GM19328 (cell line): ENCODE measurements at regions not wholly inside any gene's neighbourhood (a gene's known extent, or its start where the extent isn't known, plus 50 kb on each side); places are given as distances from the start of the nearest gene placed in this dataset.

Experiments
- ATAC-seq: cut with Tn5 transposase; IDR thresholded peaks from one replicate; pipeline ENCODE4 v1.9.1; 2021; ENCODE audit warnings: mild to moderate bottlenecking, moderate library complexity; ENCODE audit not compliant: unreplicated experiment

- ATAC-seq, result no peak
Observed at GRCh38 chr4:152117520-152117919, 356.7 kb upstream of the GATB start.

DNA sequence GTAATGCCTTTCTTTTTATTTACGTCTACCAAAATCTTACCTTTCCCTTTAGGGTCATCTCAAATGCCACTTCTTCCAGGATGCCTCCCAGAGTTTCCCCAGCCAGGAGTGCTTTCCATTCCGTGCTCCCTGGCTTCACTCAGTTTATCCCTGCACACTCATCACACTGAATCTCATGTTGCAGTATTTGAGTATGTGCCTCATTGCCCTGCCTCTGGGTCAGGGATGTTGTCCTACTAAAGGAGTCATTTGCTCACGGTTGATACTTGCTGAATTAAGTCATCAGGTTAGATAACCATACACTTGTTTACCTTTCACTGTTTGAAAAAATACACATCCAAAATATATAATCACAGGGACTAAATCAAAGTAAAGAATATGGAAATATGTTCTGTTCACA, 356.2 kb upstream of the GATB start:
- no peak for ATAC-seq

- no peak for ATAC-seq
Observed at GRCh38 chr4:152115794-152116193, 355.0 kb upstream of the GATB start.

GRCh38 chr4:152115118-152115517, 354.3 kb upstream of the GATB start:
- ATAC-seq, result no peak

- no peak for ATAC-seq
Observed at GRCh38 chr4:152114562-152114961, 353.8 kb upstream of the GATB start.

DNA sequence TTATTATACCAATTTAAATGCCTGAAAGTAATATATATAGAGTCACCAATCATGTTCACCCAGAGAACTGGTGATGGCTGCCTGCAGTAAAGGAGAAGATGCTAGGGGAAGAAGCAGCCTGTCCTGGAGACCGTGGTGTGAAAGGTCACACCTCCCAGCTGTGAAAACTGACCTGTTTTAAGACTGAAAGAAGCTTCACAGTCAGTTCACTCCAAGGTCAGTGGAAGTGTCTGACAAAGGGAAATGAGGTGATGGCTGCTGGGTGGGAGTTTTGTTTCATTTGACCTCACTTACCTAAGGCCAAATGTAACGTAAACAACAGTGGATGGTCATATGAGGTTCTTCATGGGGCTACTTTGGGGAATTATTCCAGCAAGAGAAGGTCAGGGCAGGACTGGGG, 352.1 kb upstream of the GATB start:
- ATAC-seq, result no peak

- no peak for ATAC-seq
Observed at GRCh38 chr4:152112190-152112589, 351.4 kb upstream of the GATB start.

GRCh38 chr4:152110780-152111179, 350.0 kb upstream of the GATB start:
- ATAC-seq, result no peak

DNA sequence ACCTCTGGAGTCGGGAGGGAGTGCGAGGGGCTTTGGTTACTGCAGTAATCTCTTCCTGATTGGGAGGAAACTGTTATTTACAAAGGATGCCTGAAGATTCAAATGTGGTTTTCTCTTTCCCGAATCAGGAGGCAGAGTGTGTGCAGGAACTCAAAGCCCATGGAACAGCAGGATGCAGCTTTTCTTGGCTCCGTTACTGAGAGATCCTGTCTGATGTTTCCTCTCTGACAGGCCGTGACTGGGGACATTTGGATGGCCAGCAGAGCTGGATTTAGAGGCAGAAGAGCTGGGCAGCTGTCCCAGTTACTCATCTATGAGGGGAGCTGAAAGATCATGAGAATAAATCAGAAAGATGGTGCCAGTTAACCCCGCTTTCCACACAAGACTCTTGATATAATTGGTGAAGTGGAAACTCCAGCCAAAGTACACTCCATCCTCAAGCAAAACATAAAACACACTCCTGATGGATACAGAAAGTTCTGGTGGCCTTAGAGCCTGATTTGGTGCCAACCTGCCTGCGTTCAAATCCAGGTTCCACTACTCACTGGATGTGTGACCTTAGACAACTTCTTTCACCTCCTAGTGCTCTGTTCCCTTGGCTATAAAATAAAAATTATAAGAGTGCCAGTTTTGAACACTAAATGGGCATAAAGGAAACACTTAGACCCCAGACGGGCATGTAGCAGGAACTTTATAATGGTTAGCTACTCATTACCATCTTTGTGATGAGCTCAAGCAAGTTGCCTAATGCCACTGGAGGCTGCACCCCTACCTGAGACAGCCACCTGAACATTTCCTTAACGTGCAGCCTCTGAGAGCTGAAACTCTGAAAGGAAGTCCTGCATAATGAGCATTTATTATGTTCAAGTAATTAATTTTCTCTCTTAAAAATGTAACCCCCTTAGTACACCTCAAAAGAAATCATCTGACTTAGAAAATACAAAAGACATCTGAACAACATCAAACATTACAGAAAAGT, 349.0 kb upstream of the GATB start:
- ATAC-seq, result no peak

GRCh38 chr4:152107736-152108500, 347.1 kb upstream of the GATB start:
- ATAC-seq, result no peak

GRCh38 chr4:152106781-152107321, 346.0 kb upstream of the GATB start:
- no peak for ATAC-seq

GRCh38 chr4:152106113-152106763, 345.4 kb upstream of the GATB start:
- ATAC-seq, result no peak

GRCh38 chr4:152104901-152105357, 344.1 kb upstream of the GATB start:
- no peak for ATAC-seq

DNA sequence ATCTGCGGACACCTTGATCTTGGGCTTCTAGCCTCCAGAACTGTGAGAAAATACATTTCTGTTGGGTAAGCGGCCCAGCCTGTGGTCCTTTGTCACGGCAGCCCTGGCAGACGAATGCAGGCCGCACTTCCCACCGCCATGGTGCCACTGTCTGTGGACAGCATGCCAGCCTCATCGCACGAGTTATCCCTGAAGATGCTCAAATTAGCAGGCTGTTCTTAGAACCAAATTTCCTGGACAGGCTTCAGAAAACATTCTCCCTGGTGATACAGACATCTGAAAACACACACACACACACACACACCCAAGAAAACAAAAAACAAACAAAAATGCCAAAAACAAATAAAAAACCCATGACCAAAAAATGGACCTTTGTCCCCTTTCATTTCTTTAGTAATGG, 343.5 kb upstream of the GATB start:
- no peak for ATAC-seq

DNA sequence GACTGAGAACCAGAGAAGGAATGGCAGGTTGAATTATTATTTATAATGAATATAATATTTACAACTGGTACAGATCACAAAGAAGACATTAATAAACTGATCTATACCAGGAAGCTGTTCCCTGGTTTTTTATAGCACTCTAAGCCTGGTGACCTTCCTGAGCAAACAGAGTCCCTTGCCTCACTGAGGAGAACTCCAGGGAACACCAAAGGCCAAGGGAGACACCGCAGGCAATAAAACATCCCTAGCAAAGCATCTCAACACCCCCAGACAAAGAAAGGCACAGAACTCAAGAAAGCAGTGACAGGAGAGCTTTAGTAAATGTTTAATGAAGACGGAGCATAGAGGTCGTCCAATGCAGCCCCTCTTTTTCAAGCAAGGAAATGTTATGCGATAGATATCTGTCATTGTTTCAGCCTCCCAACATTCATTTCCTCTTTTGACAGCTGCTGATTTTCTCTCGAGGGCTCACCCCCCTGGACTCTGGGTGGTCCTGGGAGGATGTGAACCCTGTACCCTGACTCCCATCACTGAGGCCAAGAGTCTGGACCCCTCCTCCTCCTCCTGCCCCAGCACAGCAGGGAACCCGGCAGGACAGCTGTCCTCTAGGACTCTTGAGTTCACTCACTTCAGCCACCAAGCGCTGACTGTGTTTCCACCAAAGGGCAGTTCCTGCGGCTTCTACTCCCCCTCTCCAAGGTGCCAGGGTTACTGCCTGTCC, 342.5 kb upstream of the GATB start:
- ATAC-seq, result no peak

DNA sequence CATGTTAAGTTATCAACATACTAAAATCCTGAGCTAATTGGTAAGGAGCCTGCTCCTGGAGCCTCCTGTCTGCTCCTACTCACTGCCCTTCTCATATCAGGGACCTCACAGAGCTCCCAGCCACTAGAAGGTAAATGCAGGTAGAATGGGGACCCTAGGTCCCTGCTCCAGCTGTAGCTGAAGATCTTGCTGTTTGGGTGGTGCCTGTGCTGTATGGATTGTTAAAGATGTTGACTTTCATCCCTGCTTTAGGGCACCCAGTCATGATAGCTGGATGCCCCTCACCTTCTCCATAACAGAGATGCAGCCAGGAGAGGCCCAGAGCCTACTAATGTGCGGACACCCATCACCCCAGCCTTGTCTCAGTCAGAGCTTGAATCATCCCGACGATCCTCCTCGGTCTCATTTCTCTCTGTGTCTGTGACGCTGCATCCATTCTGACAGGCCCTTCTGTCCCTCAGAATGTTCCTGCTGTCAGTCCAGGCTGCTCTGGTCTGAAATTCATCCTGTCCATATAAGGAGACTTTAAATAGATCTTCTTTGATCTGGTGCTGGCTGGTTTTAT, 341.7 kb upstream of the GATB start:
- ATAC-seq, result no peak

DNA sequence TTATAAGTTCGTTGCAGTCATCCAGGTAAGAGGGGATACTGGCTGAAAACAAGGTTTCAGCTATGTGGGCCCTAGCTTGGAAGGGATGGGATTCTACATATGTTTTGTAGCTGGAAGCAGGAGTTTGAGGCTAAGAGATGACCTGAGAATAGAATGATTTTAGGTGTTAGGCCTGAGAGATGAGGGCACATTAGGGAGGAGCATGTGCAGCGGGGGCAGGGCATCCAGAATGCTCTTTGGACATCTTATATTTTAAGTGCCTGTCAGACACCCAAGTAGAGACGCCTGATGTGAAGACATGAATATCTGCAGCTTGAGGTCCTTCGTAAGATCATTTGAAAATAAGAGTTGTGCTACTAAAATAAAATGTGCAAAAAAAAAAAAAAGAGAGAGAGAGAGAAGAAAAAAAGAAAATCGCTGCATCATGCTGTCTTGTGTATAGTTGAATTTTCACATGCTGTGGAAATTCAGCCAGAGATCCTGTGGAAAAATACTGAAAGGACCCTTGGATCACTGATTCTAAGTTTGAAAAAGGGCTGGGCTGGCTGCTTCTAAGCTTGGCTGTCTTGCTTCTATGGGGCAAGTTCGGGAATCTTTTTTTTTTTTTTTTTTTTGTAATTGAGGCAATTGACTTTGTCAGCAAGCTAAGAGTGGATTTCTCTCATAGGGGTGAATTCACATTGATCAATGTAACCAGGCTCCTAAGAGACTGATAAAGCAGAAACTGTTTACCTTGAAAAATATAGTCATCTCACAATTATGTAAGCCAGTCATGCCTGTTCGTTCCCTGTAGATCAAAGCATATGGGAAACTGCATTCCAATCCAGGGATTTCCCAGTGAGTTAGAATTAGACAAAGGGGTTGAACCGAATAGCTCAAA, 341.0 kb upstream of the GATB start:
- ATAC-seq, result no peak

DNA sequence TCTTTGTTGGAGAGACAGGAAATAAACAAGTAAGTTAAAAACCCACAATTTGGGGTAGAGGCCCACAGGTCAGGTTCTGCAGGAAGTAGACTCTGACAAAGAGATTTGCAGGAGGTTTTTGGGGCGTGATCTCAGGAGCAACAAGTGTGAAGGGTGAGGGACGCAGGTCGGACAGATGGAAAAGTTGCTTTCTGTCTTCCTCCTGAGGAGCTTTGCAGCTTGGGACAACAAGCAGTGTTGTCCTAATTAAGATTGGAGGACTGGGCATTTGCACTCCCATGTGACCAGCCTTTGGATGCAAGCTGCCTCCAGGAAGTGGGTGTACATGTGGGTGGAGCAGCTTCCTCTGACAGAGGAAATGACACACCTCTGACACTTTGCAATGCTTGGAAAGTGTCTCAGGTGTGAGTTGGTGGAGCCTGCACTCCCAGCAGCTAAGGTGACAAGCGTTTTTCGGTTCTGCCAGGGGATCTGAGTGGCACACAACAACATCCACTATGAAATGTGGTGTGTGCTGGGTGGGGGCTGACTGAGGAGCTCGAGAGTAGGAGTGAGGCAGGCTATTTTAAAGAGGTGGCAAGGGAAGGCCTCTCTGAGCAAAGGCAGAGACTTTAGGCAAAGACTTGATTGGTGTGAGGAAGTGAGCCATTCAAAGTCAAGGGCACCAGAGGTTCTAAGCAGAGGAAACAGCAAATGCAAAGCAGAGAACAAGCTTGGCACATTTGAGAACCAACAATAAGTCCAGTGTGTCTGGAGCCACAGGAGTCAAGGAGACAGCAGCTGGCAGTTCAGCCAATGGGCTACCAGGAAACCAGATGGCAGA, 339.8 kb upstream of the GATB start:
- no peak for ATAC-seq
